HG03439 (cell line): ENCODE measurements at regions not wholly inside any gene's neighbourhood (a gene's known extent, or its start where the extent isn't known, plus 50 kb on each side); places are given as distances from the start of the nearest gene placed in this dataset.

Experiments
- ATAC-seq: cut with Tn5 transposase; IDR thresholded peaks from one replicate; pipeline ENCODE4 v1.9.1; 2021; ENCODE audit warnings: mild to moderate bottlenecking, moderate library complexity; ENCODE audit not compliant: unreplicated experiment

GRCh38 chr1:221636967-221637366, 104.9 kb downstream of the DUSP10 start:
- no peak for ATAC-seq

GRCh38 chr1:221637641-221638041, 104.2 kb downstream of the DUSP10 start:
- no peak for ATAC-seq

GRCh38 chr1:221638595-221638994, 103.3 kb downstream of the DUSP10 start:
- ATAC-seq = no peak

GRCh38 chr1:221641811-221642210, 100.1 kb downstream of the DUSP10 start:
- no peak for ATAC-seq

GRCh38 chr1:221643404-221644144, 98.3 kb downstream of the DUSP10 start:
- ATAC-seq = peak; percentile 70

- ATAC-seq = peak; percentile 38
These were observed 97.8 kb downstream of the DUSP10 start for GRCh38 chr1:221644145-221644448.

GRCh38 chr1:221644663-221645258, 97.1 kb downstream of the DUSP10 start:
- no peak for ATAC-seq

GRCh38 chr1:221648201-221648600, 93.7 kb downstream of the DUSP10 start:
- no peak for ATAC-seq
